ENCODE measurements at regions not wholly inside any gene's neighbourhood (a gene's known extent, or its start where the extent isn't known, plus 50 kb on each side); places are given as distances from the start of the nearest gene placed in this dataset.

- peaks cover 18% of the 10 kb centered on the region for H3F3A ChIP-seq (ENCODE audit: control insufficient read depth, insufficient read depth)
- peaks cover 4% of the 10 kb centered on the region; the same call in 1 of the 2 replicates for H3K9me3 ChIP-seq (ENCODE audit: control insufficient read depth, insufficient read depth, low read length)
- peak overlapping the region; percentile 51 for H3K4me3 ChIP-seq (ENCODE audit: low read length)
- peaks cover 9% of the 10 kb centered on the region for H3K36me3 ChIP-seq (ENCODE audit: control insufficient read depth, low read length)
- no peaks in the 10 kb centered on the region for H3K79me2 ChIP-seq (ENCODE audit: control insufficient read depth, low read length)
- H3K4me1 ChIP-seq (ENCODE audit: control insufficient read depth, low read length): peaks cover 78% of the 10 kb centered on the region
- no peaks in the 10 kb centered on the region for H3K9me2 ChIP-seq (replicated peaks; ENCODE audit: control insufficient read depth, low read length)
- H3K4me2 ChIP-seq (ENCODE audit: low read length): peak overlapping the region; percentile 61
- no peak for TF ChIP-seq CTCF (IDR thresholded peaks at IDR 0.05; ENCODE audit: low read depth, low read length, poor library complexity, severe bottlenecking)
- no peak for TF ChIP-seq EZH2phosphoT487 (IDR thresholded peaks at IDR 0.05; ENCODE audit: borderline replicate concordance, low read length)
- H3K27me3 ChIP-seq (ENCODE audit: control insufficient read depth, low read length): no peaks in the 10 kb centered on the region
- H3K27ac ChIP-seq (ENCODE audit: low read depth, low read length): peak overlapping the region; percentile 91
- no peaks in the 10 kb centered on the region for H4K20me1 ChIP-seq (ENCODE audit: control insufficient read depth, insufficient read depth, low read depth, low read length)
These were observed 129.7 kb upstream of the BOD1 start for GRCh38 chr5:173746047-173746646.

GRCh38 chr5:173747876-173748275 lies 131.4 kb upstream of the BOD1 start:
- Histone ChIP-seq H3K9me2 (replicated peaks; ENCODE audit: control insufficient read depth, low read length) (no peaks in the 10 kb centered on the region), H3K4me1 (ENCODE audit: control insufficient read depth, low read length) (peaks cover 68% of the 10 kb centered on the region), H3K27ac (ENCODE audit: low read depth, low read length) (no peak overlapping the region), H3K36me3 (ENCODE audit: control insufficient read depth, low read length) (peaks cover 9% of the 10 kb centered on the region), H3K4me2 (ENCODE audit: low read length) (no peak overlapping the region), H4K20me1 (ENCODE audit: control insufficient read depth, insufficient read depth, low read depth, low read length) (no peaks in the 10 kb centered on the region), H3K4me3 (ENCODE audit: low read length) (no peak overlapping the region), H3K27me3 (ENCODE audit: control insufficient read depth, low read length) (no peaks in the 10 kb centered on the region), H3K9me3 (ENCODE audit: control insufficient read depth, insufficient read depth, low read length) (peaks cover 4% of the 10 kb centered on the region; the same call in 1 of the 2 replicates), H3K79me2 (ENCODE audit: control insufficient read depth, low read length) (no peaks in the 10 kb centered on the region), H3F3A (ENCODE audit: control insufficient read depth, insufficient read depth) (peaks cover 18% of the 10 kb centered on the region)
- no peak for TF ChIP-seq EZH2phosphoT487 (IDR thresholded peaks at IDR 0.05; ENCODE audit: borderline replicate concordance, low read length)
- no peak for TF ChIP-seq CTCF (IDR thresholded peaks at IDR 0.05; ENCODE audit: low read depth, low read length, poor library complexity, severe bottlenecking)

GRCh38 chr5:173750538-173751265 lies 134.3 kb upstream of the BOD1 start:
- Histone ChIP-seq H4K20me1 (ENCODE audit: control insufficient read depth, insufficient read depth, low read depth, low read length) (no peaks in the 10 kb centered on the region), H3K27ac (ENCODE audit: low read depth, low read length) (no peak overlapping the region), H3K27me3 (ENCODE audit: control insufficient read depth, low read length) (no peaks in the 10 kb centered on the region), H3K4me3 (ENCODE audit: low read length) (no peak overlapping the region), H3K79me2 (ENCODE audit: control insufficient read depth, low read length) (no peaks in the 10 kb centered on the region), H3K9me2 (replicated peaks; ENCODE audit: control insufficient read depth, low read length) (no peaks in the 10 kb centered on the region), H3K9me3 (ENCODE audit: control insufficient read depth, insufficient read depth, low read length) (peaks cover 4% of the 10 kb centered on the region; the same call in 1 of the 2 replicates), H3K4me2 (ENCODE audit: low read length) (peak overlapping the region; percentile 22; the same call in 1 of the 2 replicates), H3K4me1 (ENCODE audit: control insufficient read depth, low read length) (peaks cover 39% of the 10 kb centered on the region), H3K36me3 (ENCODE audit: control insufficient read depth, low read length) (peaks cover 6% of the 10 kb centered on the region), H3F3A (ENCODE audit: control insufficient read depth, insufficient read depth) (peaks cover 6% of the 10 kb centered on the region)
- no peak for TF ChIP-seq CTCF (IDR thresholded peaks at IDR 0.05; ENCODE audit: low read depth, low read length, poor library complexity, severe bottlenecking)
- no peak for TF ChIP-seq EZH2phosphoT487 (IDR thresholded peaks at IDR 0.05; ENCODE audit: borderline replicate concordance, low read length)
